K562 (cell line): ENCODE measurements at regions not wholly inside any gene's neighbourhood (a gene's known extent, or its start where the extent isn't known, plus 50 kb on each side); places are given as distances from the start of the nearest gene placed in this dataset.

Source experiments
- ATAC-seq: fragments of 200-7000 bp; cut with Tn5 transposase; 3 replicates; pipeline ENCODE4 v1.9.1; 2020; ENCODE audit warnings: moderate library complexity
- BruUV-seq: library from RNA; stranded (reverse); fragments of 400-500 nt; replicated peaks from 2 replicates; lab custom pipeline; 2021; lab: Mats Ljungman, UMichigan
- CTCF ChIA-PET: fragments of 300-600 bp; formaldehyde crosslinking; extraction: SDS; loops from one replicate; lab custom pipeline; 2021; ENCODE audit warnings: low intra/inter-chr PET ratio; lab: Yijun Ruan, JAX
- POLR2A ChIA-PET: fragments of 300-600, 350-650 bp; sonication (Branson Sonifier 250); formaldehyde crosslinking; extraction: SDS; loops from one replicate; lab custom pipeline; 2021; ENCODE audit warnings: antibody characterized with exemption, inconsistent platforms; lab: Yijun Ruan, JAX
- DNase-seq, 4 experiments: peaks; one replicate each; pipeline versions ENCODE4 v3.0.0 to v3.0.0-alpha.2; 2011 to 2018; ENCODE audit warnings: low spot score in 3 of 4, mixed read lengths in 3 of 4; ENCODE audit errors: extremely low read depth in 1 of 4
- FAIRE-seq: peaks from 2 replicates; lab custom pipeline; 2011; peaks lifted over from hg19 to GRCh38; lab: Jason Lieb, UNC
- H2AFZ ChIP-seq: 2 replicates; pipeline ENCODE4 v1.6.0; 2011; ENCODE audit warnings: low read depth, low read length, control low read depth, inconsistent platforms
- H3K27ac ChIP-seq: fragments of 200-600 bp; 3 replicates; pipeline ENCODE4 v1.8.0; 2011; ENCODE audit warnings: low read depth, mild to moderate bottlenecking, control low read depth, inconsistent platforms, low read length, moderate library complexity, mixed read lengths; ENCODE audit errors: extremely low read depth
- H3K27me3 ChIP-seq, 2 experiments: fragments of 300-600 bp in 1 of 2; 2 replicates in 1 of 2; 3 replicates in 1 of 2; pipeline versions ENCODE4 v1.6.0 to v1.8.0; 2011; ENCODE audit warnings: inconsistent platforms in 2 of 2, low read length in 2 of 2, mild to moderate bottlenecking in 1 of 2, mixed read lengths in 1 of 2, moderate library complexity in 1 of 2; ENCODE audit not compliant: control insufficient read depth in 2 of 2, insufficient read depth in 2 of 2
- H3K36me3 ChIP-seq: fragments of 300-600 bp; 3 replicates; pipeline ENCODE4 v1.8.0; 2011; ENCODE audit warnings: mild to moderate bottlenecking, low read length, inconsistent platforms; ENCODE audit not compliant: control insufficient read depth, insufficient read depth
- H3K4me1 ChIP-seq, 2 experiments: fragments of 200-600 bp in 1 of 2; replicated peaks in 1 of 2; 2 replicates in 1 of 2; 3 replicates in 1 of 2; pipeline versions ENCODE4 v1.5.1 to v1.8.0; 2011; ENCODE audit warnings: inconsistent platforms in 2 of 2, low read length in 2 of 2, mild to moderate bottlenecking in 1 of 2, mixed read lengths in 1 of 2, moderate library complexity in 1 of 2; ENCODE audit not compliant: control insufficient read depth in 2 of 2, insufficient read depth in 2 of 2
- H3K4me2 ChIP-seq: 2 replicates; pipeline ENCODE4 v1.6.1; 2011; ENCODE audit warnings: low read length, control low read depth, inconsistent platforms, mixed read lengths; ENCODE audit not compliant: insufficient read depth
- H3K4me3 ChIP-seq: fragments of 200-600 bp; sonication (generic), shearing (Covaris generic); 2 replicates; pipeline ENCODE4 v1.5.1; 2016; ENCODE audit warnings: control low read depth, inconsistent platforms
- H3K79me2 ChIP-seq: fragments of 200-600 bp; 3 replicates; pipeline ENCODE4 v1.8.0; 2011; ENCODE audit warnings: low read length, inconsistent platforms; ENCODE audit not compliant: control insufficient read depth, insufficient read depth
- H3K9ac ChIP-seq, 2 experiments: 2 replicates each; pipeline versions ENCODE4 v1.6.0 to v1.6.1; 2011; ENCODE audit warnings: low read depth in 2 of 2, low read length in 2 of 2, control low read depth in 1 of 2, inconsistent platforms in 1 of 2, mild to moderate bottlenecking in 1 of 2, mixed read lengths in 1 of 2; ENCODE audit not compliant: insufficient read depth in 1 of 2
- H3K9me1 ChIP-seq: one replicate; pipeline ENCODE4 v1.6.0; 2011; ENCODE audit warnings: inconsistent platforms, mild to moderate bottlenecking, low read length, moderate library complexity; ENCODE audit not compliant: control insufficient read depth, insufficient read depth
- H3K9me3 ChIP-seq: replicated peaks from 2 replicates; pipeline ENCODE4 v1.5.1; 2011; ENCODE audit warnings: low read depth, low read length, inconsistent platforms; ENCODE audit not compliant: control insufficient read depth, insufficient read depth
- H4K20me1 ChIP-seq: replicated peaks from 2 replicates; pipeline ENCODE4 v1.6.1; 2011; ENCODE audit warnings: low read length, inconsistent platforms, mixed read lengths; ENCODE audit not compliant: control insufficient read depth, insufficient read depth
- CREB3 ChIP-seq: fragments of 450-650 bp; conservative IDR thresholded peaks from 2 replicates; pipeline ENCODE4 v1.6.1; 2016; ENCODE audit warnings: missing genetic modification characterization, low read depth, mild to moderate bottlenecking, missing compliant biosample characterization, moderate library complexity
- NR4A1 ChIP-seq, 2 experiments: fragments of 250-450 bp in 1 of 2; fragments of 450-650 bp in 1 of 2; sonication (Bioruptor Pico) in 1 of 2; IDR thresholded peaks; 2 replicates each; pipeline versions ENCODE4 v1.4.0 to v1.6.1; 2016 to 2020; ENCODE audit warnings: mild to moderate bottlenecking in 2 of 2, missing compliant biosample characterization in 1 of 2, missing genetic modification characterization in 1 of 2, moderate library complexity in 1 of 2
- TEAD2 ChIP-seq: fragments of 450-650 bp; IDR thresholded peaks from 2 replicates; pipeline ENCODE4 v1.6.1; 2016; ENCODE audit warnings: missing genetic modification characterization, control low read depth, missing compliant biosample characterization
- ZNF121 ChIP-seq: sonication (generic); formaldehyde crosslinking; conservative IDR thresholded peaks from 2 replicates; pipeline ENCODE4 v1.8.0; 2022; ENCODE audit warnings: missing genetic modification reagents
- ZNF740 ChIP-seq, 3 experiments: fragments of 200-800 bp in 1 of 3; sonication (Bioruptor generic) in 1 of 3; sonication (generic) in 1 of 3; formaldehyde crosslinking in 1 of 3; IDR thresholded peaks; 2 replicates each; pipeline versions ENCODE4 v1.6.1 to v1.8.0; 2016 to 2022; ENCODE audit warnings: mild to moderate bottlenecking in 2 of 3, missing compliant biosample characterization in 2 of 3, missing genetic modification characterization in 2 of 3, missing genetic modification reagents in 1 of 3
- WGBS: fragments of 100-300 bp; shearing (Covaris generic); methylation state at CpG from one replicate; pipeline ENCODE4 v1.1.6; 2016; ENCODE audit warnings: low coverage, mixed read lengths; ENCODE audit not compliant: insufficient coverage; ENCODE audit errors: missing lambda C conversion rate; 5-methylcytosine and 5-hydroxymethylcytosine counted together
- in situ Hi-C: fragments of 300-500 bp; cut with MboI; formaldehyde crosslinking; loops from 4 replicates; pipeline ENCODE4 v1.15.0; 2018; ENCODE audit warnings: inconsistent platforms, mixed read lengths
- intact Hi-C: fragments of 100-400 bp; cut with micrococcal nuclease; formaldehyde crosslinking; loops from 2 replicates; pipeline ENCODE4 v1.14.2; 2022

GRCh38 chr13:62168891-62169290, 753.2 kb upstream of the PCDH20 start:
- TF ChIP-seq NR4A1 (CRISPR knock-in tag; IDR thresholded peaks at IDR 0.05) (no peak), NR4A1 (tag; IDR thresholded peaks at IDR 0.05) (no peak), ZNF121 (CRISPR knock-in tag) (no peak)
- no peak for DNase-seq

GRCh38 chr13:62167650-62168172, 752.1 kb upstream of the PCDH20 start:
- no peak for FAIRE-seq
- CTCF ChIA-PET: no interaction called here
- TF ChIP-seq CREB3: no peak
- TF ChIP-seq ZNF740 (CRISPR knock-in tag; IDR thresholded peaks at IDR 0.05): no peak
- no peak for TF ChIP-seq ZNF740 (tag; IDR thresholded peaks at IDR 0.05)
- TF ChIP-seq TEAD2 (tag): no peak

More at GRCh38 chr13:62168891-62169290, 753.2 kb upstream of the PCDH20 start:
- no peaks in the 10 kb centered on the region for H3K9me3 ChIP-seq
- H3K4me1 ChIP-seq: no peaks in the 10 kb centered on the region
- in situ Hi-C loops (no loop called here), intact Hi-C loops (no loop called here)
- no peaks in the 10 kb centered on the region for H4K20me1 ChIP-seq
- no peaks in the 10 kb centered on the region for H3K9me1 ChIP-seq
- no TSS peak for BruUV-seq
- H3K36me3 ChIP-seq: no peaks in the 10 kb centered on the region
- H3K9ac ChIP-seq: no peak overlapping the region
- no peaks in the 10 kb centered on the region for H3K79me2 ChIP-seq
- H3K27ac ChIP-seq: no peak overlapping the region
- no peak overlapping the region for H3K4me2 ChIP-seq
- H3K4me3 ChIP-seq: no peak overlapping the region
- FAIRE-seq (no peak), ATAC-seq (no peak)
- WGBS: 0% methylated on average over 9 of the region's 13 CpGs
- ChIA-PET POLR2A (no interaction called here), CTCF (no interaction called here)
- no peak overlapping the region for H2AFZ ChIP-seq
- no peaks in the 10 kb centered on the region for H3K27me3 ChIP-seq

More at GRCh38 chr13:62167650-62168172, 752.1 kb upstream of the PCDH20 start:
- Histone ChIP-seq H3K27ac (no peak overlapping the region), H3K4me2 (no peak overlapping the region), H3K9me1 (no peaks in the 10 kb centered on the region), H3K4me1 (no peaks in the 10 kb centered on the region), H3K9ac (no peak overlapping the region), H3K9me3 (no peaks in the 10 kb centered on the region), H3K79me2 (no peaks in the 10 kb centered on the region), H3K36me3 (no peaks in the 10 kb centered on the region), H3K4me3 (no peak overlapping the region), H2AFZ (no peak overlapping the region), H3K27me3 (no peaks in the 10 kb centered on the region), H4K20me1 (no peaks in the 10 kb centered on the region)
- intact Hi-C loops (no loop called here), in situ Hi-C loops (no loop called here)
- POLR2A ChIA-PET: no interaction called here
- 2% methylated on average over 9 of the region's 12 CpGs for WGBS
- ATAC-seq (no peak), DNase-seq (no peak)
- BruUV-seq: no TSS peak
